CD4-positive, alpha-beta T cell (primary cell): ENCODE measurements at regions not wholly inside any gene's neighbourhood (a gene's known extent, or its start where the extent isn't known, plus 50 kb on each side); places are given as distances from the start of the nearest gene placed in this dataset.

Source experiments
- ATAC-seq: fragments of 200-7000 bp; cut with Tn5 transposase; one replicate; pipeline ENCODE4 v1.10.0; 2022; ENCODE audit warnings: mild to moderate bottlenecking; ENCODE audit not compliant: poor library complexity
- CTCF ChIA-PET: fragments of 350-600 bp; sonication (Branson Sonifier 250); formaldehyde crosslinking; loops from one replicate; lab custom pipeline; 2021; ENCODE audit warnings: antibody characterized with exemption, inconsistent platforms; lab: Charles Lee
- POLR2A ChIA-PET: fragments of 350-600 bp; sonication (Branson Sonifier 250); formaldehyde crosslinking; loops from one replicate; lab custom pipeline; 2021; ENCODE audit warnings: antibody characterized with exemption, inconsistent platforms; lab: Charles Lee
- DNase-seq, 14 experiments: peaks; one replicate each; pipeline ENCODE4 v3.0.0-alpha.2; 2013 to 2020; ENCODE audit warnings: mixed read lengths in 2 of 14
- H3K27ac ChIP-seq, 2 donors: one replicate each; pipeline versions ENCODE4 v1.5.1 to v1.7.0; 2013; ENCODE audit warnings: low read length in 2 of 2, low read depth in 1 of 2, mild to moderate bottlenecking in 1 of 2
- H3K27me3 ChIP-seq, 2 experiments: 1 replicate in 1 of 2; 2 replicates in 1 of 2; pipeline versions ENCODE4 v1.6.1 to v1.7.0; 2013; ENCODE audit warnings: low read length in 2 of 2, control low read depth in 1 of 2, mild to moderate bottlenecking in 1 of 2, moderate library complexity in 1 of 2; ENCODE audit not compliant: insufficient read depth in 2 of 2, control insufficient read depth in 1 of 2
- H3K36me3 ChIP-seq: one replicate; pipeline ENCODE4 v1.6.1; 2013; ENCODE audit warnings: low read length, control low read depth; ENCODE audit not compliant: insufficient read depth
- H3K4me1 ChIP-seq: one replicate; pipeline ENCODE4 v1.6.1; 2013; ENCODE audit warnings: low read length, control low read depth; ENCODE audit not compliant: insufficient read depth
- H3K4me3 ChIP-seq: one replicate; pipeline ENCODE4 v1.5.1; 2013; ENCODE audit warnings: mild to moderate bottlenecking, low read length, moderate library complexity
- H3K9me3 ChIP-seq, 2 experiments: 1 replicate in 1 of 2; 2 replicates in 1 of 2; pipeline versions ENCODE4 v1.6.1 to v1.7.0; 2013; ENCODE audit warnings: low read length in 2 of 2, mild to moderate bottlenecking in 2 of 2, control low read depth in 1 of 2, moderate library complexity in 1 of 2; ENCODE audit not compliant: control insufficient read depth in 1 of 2, insufficient read depth in 1 of 2
- H3K27ac Mint-ChIP-seq: one replicate; pipeline ENCODE4 v1.8.0; 2020; ENCODE audit warnings: mixed read lengths
- H3K27me3 Mint-ChIP-seq: one replicate; pipeline ENCODE4 v1.8.0; 2021; ENCODE audit warnings: mixed read lengths
- H3K36me3 Mint-ChIP-seq: one replicate; pipeline ENCODE4 v1.8.0; 2021; ENCODE audit warnings: low read depth, mixed read lengths
- H3K4me1 Mint-ChIP-seq: one replicate; pipeline ENCODE4 v1.8.0; 2021; ENCODE audit warnings: low read depth, mixed read lengths
- H3K4me3 Mint-ChIP-seq: one replicate; pipeline ENCODE4 v1.8.0; 2020; ENCODE audit warnings: mild to moderate bottlenecking, mixed read lengths
- H3K9me3 Mint-ChIP-seq: one replicate; pipeline ENCODE4 v1.8.0; 2020; ENCODE audit warnings: mixed read lengths
- CTCF ChIP-seq: fragments of 200-600 bp; IDR thresholded peaks from one replicate; pipeline ENCODE4 v1.8.0; 2022; ENCODE audit warnings: antibody characterized with exemption, mild to moderate bottlenecking
- intact Hi-C, 2 experiments: fragments of 100-400 bp; cut with DNase I in 1 of 2; cut with micrococcal nuclease in 1 of 2; formaldehyde crosslinking; loops; one replicate each; pipeline versions ENCODE4 v1.15.1 to v1.9.0; 2023 to 2025; cut with DNase I, micrococcal nuclease

GRCh38 chr18:55166260-55166598 is 207.0 kb upstream of the CCDC68 start:
- no peak overlapping the region for H3K4me3 Mint-ChIP-seq
- ATAC-seq (no peak), DNase-seq (no peak)
- H3K4me1 Mint-ChIP-seq, result no peaks in the 10 kb centered on the region
- no peak for TF ChIP-seq CTCF
- H3K9me3 ChIP-seq, result peaks cover 0 to 4% of the 10 kb centered on the region in 2 experiments
- H3K4me1 ChIP-seq, result no peaks in the 10 kb centered on the region
- POLR2A ChIA-PET, result no interaction called here
- H3K27me3 ChIP-seq, result no peaks in the 10 kb centered on the region
- intact Hi-C loops, result no loop called here
- no peak overlapping the region for H3K27ac Mint-ChIP-seq
- no peaks in the 10 kb centered on the region for H3K27me3 Mint-ChIP-seq
- H3K27ac ChIP-seq, result no peak overlapping the region
- no peak overlapping the region for H3K4me3 ChIP-seq
- no peaks in the 10 kb centered on the region for H3K36me3 Mint-ChIP-seq
- no peaks in the 10 kb centered on the region for H3K36me3 ChIP-seq
- CTCF ChIA-PET, result no interaction called here
- no peaks in the 10 kb centered on the region for H3K9me3 Mint-ChIP-seq

- no peaks in the 10 kb centered on the region for H3K4me1 Mint-ChIP-seq
- no peaks in the 10 kb centered on the region for H3K36me3 Mint-ChIP-seq
- ChIA-PET POLR2A (no interaction called here), CTCF (no interaction called here)
- intact Hi-C loops, result no loop called here
- H3K27ac Mint-ChIP-seq, result no peak overlapping the region
- H3K27me3 Mint-ChIP-seq, result no peaks in the 10 kb centered on the region
- Histone ChIP-seq H3K27ac (no peak overlapping the region), H3K36me3 (no peaks in the 10 kb centered on the region), H3K9me3 (peaks cover 0 to 10% of the 10 kb centered on the region in 2 experiments), H3K4me3 (no peak overlapping the region), H3K4me1 (no peaks in the 10 kb centered on the region), H3K27me3 (no peaks in the 10 kb centered on the region)
- no peaks in the 10 kb centered on the region for H3K9me3 Mint-ChIP-seq
- no peak for DNase-seq
- no peak for TF ChIP-seq CTCF
- H3K4me3 Mint-ChIP-seq, result no peak overlapping the region
- ATAC-seq, result no peak
These were observed 204.3 kb upstream of the CCDC68 start for GRCh38 chr18:55163550-55163949.

GRCh38 chr18:55161916-55162315 is 202.7 kb upstream of the CCDC68 start:
- no peak for TF ChIP-seq CTCF
- H3K36me3 Mint-ChIP-seq, result no peaks in the 10 kb centered on the region
- no peak for DNase-seq
- Histone ChIP-seq H3K4me1 (no peaks in the 10 kb centered on the region), H3K27me3 (no peaks in the 10 kb centered on the region), H3K27ac (no peak overlapping the region), H3K9me3 (peaks cover 0 to 11% of the 10 kb centered on the region in 2 experiments), H3K4me3 (no peak overlapping the region), H3K36me3 (no peaks in the 10 kb centered on the region)
- intact Hi-C loops, result no loop called here
- H3K4me3 Mint-ChIP-seq, result no peak overlapping the region
- no peak overlapping the region for H3K27ac Mint-ChIP-seq
- no peak for ATAC-seq
- POLR2A ChIA-PET, result no interaction called here
- H3K27me3 Mint-ChIP-seq, result no peaks in the 10 kb centered on the region
- CTCF ChIA-PET, result no interaction called here
- H3K9me3 Mint-ChIP-seq, result no peaks in the 10 kb centered on the region
- H3K4me1 Mint-ChIP-seq, result no peaks in the 10 kb centered on the region
